ENCODE measurements at regions not wholly inside any gene's neighbourhood (a gene's known extent, or its start where the extent isn't known, plus 50 kb on each side); places are given as distances from the start of the nearest gene placed in this dataset.

DNA sequence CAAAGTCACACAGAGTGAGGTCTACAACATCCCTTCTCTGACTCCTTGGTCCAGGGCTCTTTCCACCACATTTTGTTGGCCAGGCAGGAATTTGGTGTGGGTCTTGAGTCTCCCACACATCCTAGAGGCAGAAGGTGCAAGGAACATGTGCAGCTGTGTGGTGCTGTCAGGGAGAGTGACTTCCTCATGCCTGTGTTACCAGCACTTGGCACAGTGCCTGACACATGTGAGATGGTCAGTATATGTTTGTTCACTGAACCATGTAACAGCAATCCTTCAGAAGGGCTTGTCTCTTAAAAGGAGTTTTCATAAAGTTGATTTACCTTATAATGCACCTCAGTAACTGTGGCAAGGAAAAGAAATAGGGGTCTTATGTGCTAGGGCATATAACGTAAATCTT, 168.5 kb downstream of the CDC5L start:
- Mint-ChIP-seq H3K27me3 (peaks cover 19% of the 10 kb centered on the region), H3K36me3 (ENCODE audit: low read depth) (no peaks in the 10 kb centered on the region), H3K4me1 (peaks cover 3% of the 10 kb centered on the region), H3K27ac (no peak overlapping the region), H3K4me3 (no peak overlapping the region), H3K9me3 (no peaks in the 10 kb centered on the region)
- no peak for DNase-seq
- POLR2A ChIA-PET: no interaction called here
- CTCF ChIA-PET: no interaction called here

DNA sequence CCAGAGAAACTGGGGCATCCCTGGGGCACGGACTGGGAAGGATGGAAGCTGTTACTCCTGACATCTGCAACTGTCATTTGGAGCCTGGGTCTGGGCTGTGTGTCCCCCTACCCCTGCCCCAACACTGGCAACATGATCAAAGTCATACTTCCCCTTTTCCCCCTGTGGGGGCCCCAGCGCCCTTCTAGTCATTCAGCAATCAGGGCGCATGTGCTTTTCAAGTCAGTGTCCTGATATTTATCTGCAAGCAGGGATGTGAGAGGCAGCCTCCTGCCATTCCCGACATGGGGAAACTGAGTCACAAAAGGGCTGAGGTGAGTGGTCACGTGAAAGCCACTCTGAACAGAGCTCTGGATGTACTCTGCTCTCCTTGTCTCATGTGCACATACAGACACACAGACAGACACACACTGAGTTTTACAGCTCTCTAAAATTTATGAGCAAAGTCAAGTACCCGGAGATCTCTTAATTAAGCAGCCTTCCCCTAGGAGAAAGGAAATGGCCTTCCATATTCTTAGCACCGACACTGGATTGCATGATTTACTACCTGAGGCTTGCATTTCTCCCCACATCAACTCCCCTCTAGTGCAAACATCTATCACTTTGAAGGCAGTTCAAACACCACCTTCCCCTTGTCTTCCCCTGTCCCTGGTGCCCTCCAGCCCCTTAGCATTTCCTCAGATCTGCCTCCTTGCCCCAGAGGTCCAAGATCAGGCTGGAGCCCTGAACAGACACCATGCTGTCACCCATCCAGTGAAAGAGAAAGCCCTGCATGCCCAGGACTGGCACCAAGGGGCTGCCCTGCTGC, 170.7 kb downstream of the CDC5L start:
- Mint-ChIP-seq H3K36me3 (ENCODE audit: low read depth) (no peaks in the 10 kb centered on the region), H3K9me3 (no peaks in the 10 kb centered on the region), H3K4me3 (no peak overlapping the region), H3K4me1 (peaks cover 9% of the 10 kb centered on the region), H3K27me3 (peaks cover 25% of the 10 kb centered on the region), H3K27ac (no peak overlapping the region)
- ChIA-PET CTCF (interaction anchor here (1.4 kb wide), 1 partner anchor 10 kb away, joined by 5 read pairs; no protein-coding TSS in a partner anchor), POLR2A (no interaction called here)
- no peak for DNase-seq

DNA sequence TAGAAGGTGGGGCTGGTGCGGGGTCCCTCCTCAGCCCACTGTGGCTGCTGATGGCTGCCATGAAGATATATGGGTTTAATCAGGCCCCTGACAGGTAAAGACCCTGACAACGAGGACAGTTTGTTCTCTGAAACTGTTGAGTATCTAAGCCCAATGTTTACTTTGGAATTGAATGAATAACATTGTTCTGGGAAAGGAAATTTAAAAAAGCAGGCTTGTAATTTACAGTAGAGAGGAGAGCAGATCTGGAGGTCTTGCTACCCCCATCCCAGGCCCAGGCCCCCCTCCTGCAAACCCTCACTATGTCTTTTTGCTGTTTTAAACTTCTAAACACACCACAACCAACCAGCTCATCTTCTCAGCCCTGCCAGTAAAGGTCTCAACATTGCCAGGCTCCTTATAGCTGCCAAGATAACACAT, 171.3 kb downstream of the CDC5L start:
- Mint-ChIP-seq H3K4me1 (peaks cover 9% of the 10 kb centered on the region), H3K27me3 (peaks cover 25% of the 10 kb centered on the region), H3K36me3 (ENCODE audit: low read depth) (no peaks in the 10 kb centered on the region), H3K9me3 (no peaks in the 10 kb centered on the region), H3K4me3 (no peak overlapping the region), H3K27ac (no peak overlapping the region)
- CTCF ChIA-PET: no interaction called here
- no peak for DNase-seq
- POLR2A ChIA-PET: no interaction called here

DNA sequence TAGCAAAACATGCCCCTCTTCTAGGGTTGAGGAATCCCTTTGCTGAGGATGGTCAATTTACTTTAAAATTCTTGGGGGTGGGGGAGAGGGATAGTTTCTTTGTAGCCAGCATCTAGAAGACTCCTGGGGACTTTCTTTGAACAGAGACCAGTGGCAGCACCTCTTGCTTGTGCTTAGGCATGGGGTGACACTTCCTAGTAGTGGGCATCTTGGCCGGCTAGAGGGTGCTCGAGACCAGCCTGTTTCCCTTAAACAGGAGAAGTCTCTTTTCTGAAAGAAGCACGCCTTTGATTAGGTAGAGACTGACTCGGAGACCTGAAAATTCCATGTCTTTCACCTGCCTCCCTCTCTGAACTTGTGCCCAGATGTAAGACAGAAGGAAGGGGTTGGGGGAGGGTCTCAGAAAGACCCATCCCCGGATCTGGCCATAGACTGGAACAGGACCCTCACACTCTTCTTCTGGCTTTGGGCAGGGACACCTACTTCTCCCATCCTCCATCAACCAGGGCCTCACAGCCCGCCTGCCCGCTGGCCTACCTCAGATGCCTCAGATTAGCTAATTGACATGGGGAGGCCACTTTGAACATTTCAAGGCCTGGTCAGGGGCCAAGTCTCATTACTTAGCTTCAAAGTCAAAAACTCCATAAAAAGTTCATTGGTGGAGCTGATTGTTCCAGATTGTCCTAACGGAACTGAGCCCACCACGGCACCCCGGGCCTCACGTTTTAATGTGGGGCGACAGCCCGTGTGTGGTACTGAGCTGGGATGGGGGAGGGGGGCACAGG, 172.2 kb downstream of the CDC5L start:
- Mint-ChIP-seq H3K27me3 (peaks cover 25% of the 10 kb centered on the region), H3K4me3 (no peak overlapping the region), H3K27ac (no peak overlapping the region), H3K36me3 (ENCODE audit: low read depth) (no peaks in the 10 kb centered on the region), H3K4me1 (peaks cover 9% of the 10 kb centered on the region), H3K9me3 (no peaks in the 10 kb centered on the region)
- POLR2A ChIA-PET: no interaction called here
- no peak for DNase-seq
- CTCF ChIA-PET: no interaction called here

DNA sequence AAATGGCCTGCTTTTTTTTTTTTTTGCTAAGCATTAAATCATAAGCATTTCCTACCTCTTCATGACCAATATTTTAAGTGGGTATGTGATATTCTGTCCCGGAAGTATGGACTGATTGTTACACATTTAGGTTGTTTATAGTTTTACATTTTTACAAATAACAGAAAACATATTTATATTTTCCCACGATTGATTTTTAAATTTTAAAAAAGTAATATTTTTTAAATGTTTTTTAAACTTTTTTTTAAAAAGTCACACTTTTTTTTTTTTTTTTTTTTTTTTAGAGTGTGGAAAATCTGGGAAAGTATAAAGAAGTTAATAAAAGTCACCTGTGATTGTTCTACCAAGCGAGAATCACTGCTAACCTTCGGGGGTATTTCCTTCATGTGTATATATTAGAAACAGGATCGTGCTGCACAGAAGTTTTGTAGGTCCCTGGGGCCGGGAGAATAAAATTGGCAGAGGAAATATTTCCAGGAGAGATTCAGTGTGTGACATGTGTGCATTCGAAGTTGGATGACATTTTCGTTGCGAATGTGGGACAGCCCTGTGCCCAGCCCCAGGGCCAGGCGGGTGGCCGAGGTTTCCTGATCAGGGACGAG, 173.1 kb downstream of the CDC5L start:
- H3K4me1 Mint-ChIP-seq: peaks cover 9% of the 10 kb centered on the region
- DNase-seq: no peak
- no peak overlapping the region for H3K27ac Mint-ChIP-seq
- ChIA-PET CTCF (interaction anchor here (0.6 to 1.7 kb wide), 2 partner anchors 66 to 1384 kb away, joined by 3 to 4 read pairs; no protein-coding TSS in a partner anchor), POLR2A (no interaction called here)
- peaks cover 25% of the 10 kb centered on the region for H3K27me3 Mint-ChIP-seq
- H3K36me3 Mint-ChIP-seq (ENCODE audit: low read depth): no peaks in the 10 kb centered on the region
- no peak overlapping the region for H3K4me3 Mint-ChIP-seq
- no peaks in the 10 kb centered on the region for H3K9me3 Mint-ChIP-seq

DNA sequence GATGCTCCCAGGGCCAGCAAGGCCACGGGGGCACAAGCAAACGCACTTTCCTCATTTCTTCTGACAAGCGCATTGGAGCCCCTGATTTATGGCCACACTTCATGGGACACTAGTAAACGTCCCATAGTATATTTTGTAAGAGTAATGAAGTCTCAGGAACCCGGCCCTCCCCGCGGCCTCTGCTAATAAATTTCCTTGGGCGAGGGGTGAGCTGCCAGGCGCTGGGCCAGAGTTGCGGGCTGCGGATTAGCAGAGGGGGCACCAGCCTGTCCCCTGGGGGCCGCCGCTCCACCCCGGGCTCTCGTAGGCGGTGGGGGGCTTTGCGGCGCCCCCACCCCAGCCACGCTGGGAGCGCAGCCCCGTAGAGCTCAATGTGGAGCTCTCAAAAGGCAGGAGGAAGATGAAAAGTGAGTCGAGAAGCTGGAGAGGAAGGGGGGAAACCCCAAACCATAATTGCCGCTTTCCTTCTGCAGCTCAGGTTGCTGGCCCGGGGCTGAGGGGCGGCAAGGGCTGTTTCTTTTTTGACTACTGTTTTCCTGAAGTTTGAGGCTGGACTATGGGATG, 173.6 kb downstream of the CDC5L start:
- no peaks in the 10 kb centered on the region for H3K9me3 Mint-ChIP-seq
- POLR2A ChIA-PET: no interaction called here
- DNase-seq: no peak

DNA sequence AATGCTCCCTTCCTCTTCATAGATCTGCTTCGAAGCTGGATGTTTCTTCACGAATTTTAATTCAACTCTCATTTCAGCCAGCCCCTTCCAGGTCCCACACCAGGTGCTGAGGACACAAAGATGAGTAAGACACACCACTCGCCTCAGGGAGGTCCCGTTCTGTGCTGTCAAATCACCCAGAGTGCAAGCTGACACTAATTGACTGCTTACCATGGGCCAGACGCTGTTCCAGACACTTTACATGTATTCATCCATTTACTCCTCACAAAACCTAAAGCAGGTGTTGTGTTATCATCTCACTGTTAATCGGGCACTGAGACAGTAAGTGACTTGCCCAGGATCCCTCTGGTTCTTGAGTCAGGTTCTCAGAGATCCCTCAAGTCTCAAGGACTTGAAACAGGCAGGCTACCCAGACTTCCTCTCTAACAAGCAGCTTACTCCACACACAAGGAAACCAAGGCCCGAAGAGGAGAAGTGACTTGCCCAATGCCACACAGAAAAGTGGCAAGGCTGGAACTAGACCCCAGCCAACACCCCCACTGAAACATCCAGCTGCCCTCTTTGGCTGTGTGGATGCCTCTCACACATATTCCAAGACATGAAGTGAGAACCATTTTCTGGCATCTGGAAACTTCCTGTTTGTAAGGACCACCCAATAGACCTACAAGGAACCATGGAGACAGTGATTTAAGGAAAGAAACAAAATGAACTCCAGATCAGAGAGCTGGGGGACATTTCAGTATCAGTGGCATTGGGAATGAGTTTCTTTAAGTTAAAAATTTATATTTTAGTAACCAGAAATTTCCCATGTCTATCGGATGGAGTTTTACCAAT, 174.5 kb downstream of the CDC5L start:
- Mint-ChIP-seq H3K9me3 (no peaks in the 10 kb centered on the region), H3K27ac (no peak overlapping the region), H3K4me1 (peaks cover 9% of the 10 kb centered on the region), H3K27me3 (peaks cover 25% of the 10 kb centered on the region), H3K36me3 (ENCODE audit: low read depth) (no peaks in the 10 kb centered on the region), H3K4me3 (no peak overlapping the region)
- POLR2A ChIA-PET: no interaction called here
- DNase-seq: no peak
- CTCF ChIA-PET: interaction anchor here (1.7 kb wide), 1 partner anchor 67 kb away, joined by 4 read pairs; no protein-coding TSS in a partner anchor

More for the DNA sequence above, 173.6 kb downstream of the CDC5L start:
- Mint-ChIP-seq H3K27me3 (peaks cover 25% of the 10 kb centered on the region), H3K27ac (no peak overlapping the region), H3K4me3 (no peak overlapping the region), H3K4me1 (peaks cover 9% of the 10 kb centered on the region), H3K36me3 (ENCODE audit: low read depth) (no peaks in the 10 kb centered on the region)
- CTCF ChIA-PET: interaction anchor here (0.6 to 1.7 kb wide), 2 partner anchors 67 to 1383 kb away, joined by 3 to 4 read pairs; no protein-coding TSS in a partner anchor

DNA sequence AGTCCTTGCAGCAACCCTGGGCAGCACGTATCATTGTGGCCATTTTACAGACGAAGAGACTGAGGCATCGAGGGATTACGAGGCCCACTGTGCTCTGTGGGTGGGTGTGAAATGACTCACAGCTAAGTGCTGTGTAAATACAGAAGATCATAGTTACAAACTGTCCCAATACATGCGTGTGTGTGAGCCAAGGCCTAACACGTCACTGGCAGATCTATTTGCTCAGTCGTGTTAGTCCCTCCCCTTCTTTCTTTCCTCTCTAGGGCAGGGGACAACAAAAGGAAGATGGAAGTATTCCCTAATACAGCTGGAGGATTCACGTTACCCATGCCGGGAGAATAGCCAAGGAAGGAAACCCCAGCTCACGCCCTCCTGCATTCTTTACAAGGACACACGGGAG, 175.9 kb downstream of the CDC5L start:
- peaks cover 19% of the 10 kb centered on the region for H3K27me3 Mint-ChIP-seq
- ChIA-PET POLR2A (no interaction called here), CTCF (no interaction called here)
- no peak for DNase-seq
- no peaks in the 10 kb centered on the region for H3K36me3 Mint-ChIP-seq (ENCODE audit: low read depth)
- peaks cover 9% of the 10 kb centered on the region for H3K4me1 Mint-ChIP-seq
- H3K9me3 Mint-ChIP-seq: no peaks in the 10 kb centered on the region
- H3K4me3 Mint-ChIP-seq: no peak overlapping the region
- H3K27ac Mint-ChIP-seq: no peak overlapping the region

DNA sequence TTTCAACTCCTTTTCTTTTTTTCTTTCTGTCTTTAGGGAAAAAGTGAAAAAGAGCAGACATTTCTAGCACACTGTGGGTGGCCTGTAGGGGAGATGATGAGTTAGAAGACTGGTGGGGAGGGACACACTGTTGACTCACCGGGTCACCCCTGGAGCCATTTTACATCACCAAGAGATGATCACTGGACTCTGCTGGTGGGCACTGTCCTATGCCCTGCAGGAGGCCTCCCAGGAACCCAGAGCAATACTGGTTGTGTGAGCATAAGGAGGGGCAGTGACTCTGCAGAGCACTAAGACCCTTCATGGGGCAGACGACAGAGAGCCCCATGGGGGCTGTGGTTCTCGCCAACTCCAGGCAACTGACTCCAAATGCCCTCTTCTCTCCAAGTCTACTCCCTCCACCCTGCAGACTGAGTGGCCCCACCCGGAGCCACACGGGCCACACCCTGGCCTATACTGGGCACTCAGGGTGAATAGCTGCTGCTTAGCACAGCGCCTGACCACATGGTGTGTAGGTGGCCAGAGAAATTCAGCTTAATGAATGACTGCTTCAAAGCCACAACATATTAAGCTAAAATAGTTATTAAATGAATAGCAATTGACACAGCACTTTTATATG, 177.5 kb downstream of the CDC5L start:
- H3K4me1 Mint-ChIP-seq: peaks cover 9% of the 10 kb centered on the region
- ChIA-PET CTCF (interaction anchor here (1.4 kb wide), 1 partner anchor 96 kb away, joined by 4 read pairs; no protein-coding TSS in a partner anchor), POLR2A (no interaction called here)
- peaks cover 10% of the 10 kb centered on the region for H3K27me3 Mint-ChIP-seq
- no peaks in the 10 kb centered on the region for H3K9me3 Mint-ChIP-seq
- no peak for DNase-seq
- H3K4me3 Mint-ChIP-seq: no peak overlapping the region
- no peak overlapping the region for H3K27ac Mint-ChIP-seq
- H3K36me3 Mint-ChIP-seq (ENCODE audit: low read depth): no peaks in the 10 kb centered on the region

DNA sequence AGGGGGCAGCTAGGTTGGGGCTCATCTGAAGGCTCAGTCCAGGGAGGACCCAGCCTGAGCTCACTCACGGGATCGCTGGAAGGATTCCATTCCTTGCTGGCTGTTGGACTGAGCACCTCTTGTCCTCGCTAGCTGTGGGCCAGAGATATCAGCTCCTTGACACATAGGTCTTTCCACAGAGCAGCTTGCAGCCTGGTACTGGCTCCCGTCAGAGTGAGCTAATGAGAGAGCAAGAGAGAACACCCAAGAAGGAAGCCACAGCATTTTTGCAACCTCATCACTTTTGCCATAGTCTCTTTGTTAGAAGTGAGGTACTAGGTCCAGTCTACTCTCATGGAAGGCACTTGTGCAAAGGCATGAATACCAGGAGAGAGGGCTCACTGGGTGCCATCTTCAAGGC, 179.9 kb downstream of the CDC5L start:
- ChIA-PET CTCF (interaction anchor here (1.4 kb wide), 1 partner anchor 10 kb away, joined by 5 read pairs; no protein-coding TSS in a partner anchor), POLR2A (no interaction called here)
- no peak for DNase-seq
- Mint-ChIP-seq H3K27me3 (no peaks in the 10 kb centered on the region), H3K36me3 (ENCODE audit: low read depth) (no peaks in the 10 kb centered on the region), H3K27ac (no peak overlapping the region), H3K4me3 (no peak overlapping the region), H3K4me1 (no peaks in the 10 kb centered on the region), H3K9me3 (no peaks in the 10 kb centered on the region)

DNA sequence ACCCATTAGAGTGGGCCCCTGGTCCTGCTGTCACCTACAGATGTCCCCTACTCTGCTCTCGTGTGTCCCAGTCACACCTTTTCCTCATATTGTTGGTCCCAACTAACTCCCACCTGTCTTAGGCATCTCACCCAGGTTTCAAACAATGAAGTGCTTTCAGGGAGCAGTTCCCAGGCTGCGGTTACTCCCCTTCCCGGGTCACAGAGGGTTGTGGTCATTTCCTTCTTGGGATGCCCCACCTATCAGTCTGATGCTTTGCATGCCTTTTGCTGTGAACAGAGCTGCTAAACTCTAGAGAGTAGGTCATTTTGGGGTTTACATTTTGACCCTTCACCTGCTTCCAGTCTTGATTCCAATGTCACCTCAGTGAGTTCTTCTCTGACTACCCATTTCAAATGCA, 181.6 kb downstream of the CDC5L start:
- no peak overlapping the region for H3K4me3 Mint-ChIP-seq
- H3K27me3 Mint-ChIP-seq: no peaks in the 10 kb centered on the region
- ChIA-PET POLR2A (no interaction called here), CTCF (no interaction called here)
- H3K4me1 Mint-ChIP-seq: no peaks in the 10 kb centered on the region
- H3K9me3 Mint-ChIP-seq: no peaks in the 10 kb centered on the region
- no peak overlapping the region for H3K27ac Mint-ChIP-seq
- no peaks in the 10 kb centered on the region for H3K36me3 Mint-ChIP-seq (ENCODE audit: low read depth)
- DNase-seq: no peak

DNA sequence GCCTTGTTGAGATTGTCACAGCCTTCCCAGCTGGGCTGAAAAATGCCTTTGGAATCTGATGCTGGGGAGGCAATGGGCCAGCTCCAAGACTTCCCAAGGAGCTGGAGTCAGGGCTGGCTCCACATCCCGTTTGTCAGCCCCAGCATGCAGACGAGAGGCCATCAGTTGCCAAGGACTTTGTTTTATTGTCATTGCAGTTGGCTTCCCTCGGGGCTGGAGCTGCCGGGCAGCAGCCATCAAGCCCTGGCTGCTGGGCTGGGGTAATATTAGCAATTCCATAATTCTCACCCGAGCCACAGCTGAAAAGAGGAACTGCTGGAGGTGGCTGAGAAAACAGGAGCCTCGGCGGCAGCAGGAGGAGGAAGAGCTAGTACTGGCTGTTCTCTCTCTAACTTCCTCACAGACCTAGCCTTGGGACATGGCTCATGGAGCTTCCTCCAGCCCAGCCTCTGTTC, 182.5 kb downstream of the CDC5L start:
- no peak for DNase-seq
- no peak overlapping the region for H3K4me3 Mint-ChIP-seq
- H3K36me3 Mint-ChIP-seq (ENCODE audit: low read depth): no peaks in the 10 kb centered on the region
- no peaks in the 10 kb centered on the region for H3K27me3 Mint-ChIP-seq
- H3K4me1 Mint-ChIP-seq: no peaks in the 10 kb centered on the region
- no peaks in the 10 kb centered on the region for H3K9me3 Mint-ChIP-seq
- ChIA-PET POLR2A (no interaction called here), CTCF (interaction anchor here (1.3 kb wide), 1 partner anchor 94 kb away, joined by 3 read pairs; no protein-coding TSS in a partner anchor)
- H3K27ac Mint-ChIP-seq: no peak overlapping the region

Measured in activated CD4-positive, alpha-beta T cell treated with anti-CD3 and anti-CD28 coated beads, Interleukin-2, amount 10 ng/mL, durations not matched to agents 7 days and 5 days (primary cell).